ENCODE measurements at regions not wholly inside any gene's neighbourhood (a gene's known extent, or its start where the extent isn't known, plus 50 kb on each side); places are given as distances from the start of the nearest gene placed in this dataset.

GRCh38 chr3:18011387-18011786 lies 269.0 kb upstream of the TBC1D5 start:
- H3K79me2 ChIP-seq (replicated peaks; ENCODE audit: insufficient read depth): no peaks in the 10 kb centered on the region
- no peak overlapping the region for H2AFZ ChIP-seq
- Mint-ChIP-seq H3K27ac (no peak overlapping the region), H3K9me3 (peaks cover 6% of the 10 kb centered on the region; the same call in 1 of the 3 replicates), H3K4me1 (no peaks in the 10 kb centered on the region), H3K4me3 (no peak overlapping the region), H3K27me3 (ENCODE audit: insufficient read depth, low read depth, poor library complexity) (peaks cover 2% of the 10 kb centered on the region), H3K36me3 (ENCODE audit: low read depth) (peaks cover 9% of the 10 kb centered on the region; the same call in 2 of the 3 replicates)
- no peaks in the 10 kb centered on the region for H3K27me3 ChIP-seq (ENCODE audit: insufficient read depth)
- H3K4me2 ChIP-seq: no peak overlapping the region
- H3K27ac ChIP-seq (ENCODE audit: low read depth): no peak overlapping the region
- no peaks in the 10 kb centered on the region for H3K36me3 ChIP-seq (ENCODE audit: insufficient read depth)
- H3F3A ChIP-seq (replicated peaks; ENCODE audit: low read depth): no peaks in the 10 kb centered on the region
- TF ChIP-seq REST (IDR thresholded peaks at IDR 0.05; ENCODE audit: unreplicated experiment) (no peak), CREB1 (CRISPR knock-in tag; IDR thresholded peaks at IDR 0.05; ENCODE audit: low read depth) (no peak), ZNF114 (CRISPR knock-in tag; IDR thresholded peaks at IDR 0.05) (no peak), EZH2 (IDR thresholded peaks at IDR 0.05; ENCODE audit: low read depth, unreplicated experiment) (no peak), STAT1 (IDR thresholded peaks at IDR 0.05; ENCODE audit: unreplicated experiment) (no peak), NANOG (IDR thresholded peaks at IDR 0.05; ENCODE audit: borderline replicate concordance) (no peak), ZNF331 (CRISPR knock-in tag; IDR thresholded peaks at IDR 0.05; ENCODE audit: low read depth) (no peak), ZNF462 (CRISPR knock-in tag; IDR thresholded peaks at IDR 0.05) (no peak), CTCF (conservative IDR thresholded peaks at IDR 0.05; ENCODE audit: low read depth in 2 of 2) (no peak), ETS1 (IDR thresholded peaks at IDR 0.05) (no peak), JUNB (IDR thresholded peaks at IDR 0.05; ENCODE audit: unreplicated experiment) (no peak), EZH2phosphoT487 (IDR thresholded peaks at IDR 0.05; ENCODE audit: unreplicated experiment) (no peak)
- no peak overlapping the region for H3K4me3 ChIP-seq
- peaks cover 22% of the 10 kb centered on the region for H3K9me2 ChIP-seq (ENCODE audit: insufficient read depth)
- no peaks in the 10 kb centered on the region for H3K4me1 ChIP-seq (ENCODE audit: insufficient read depth)
- no peak for ATAC-seq
- no peak for DNase-seq (ENCODE audit: low spot score)
- H4K20me1 ChIP-seq (replicated peaks; ENCODE audit: insufficient read depth): no peaks in the 10 kb centered on the region
